Osteocyte (in vitro differentiated cells): ENCODE measurements at regions not wholly inside any gene's neighbourhood (a gene's known extent, or its start where the extent isn't known, plus 50 kb on each side); places are given as distances from the start of the nearest gene placed in this dataset.

Experiments used
- DNase-seq: peaks from one replicate; pipeline ENCODE4 v3.0.0; 2021; ENCODE audit warnings: mixed read lengths; ENCODE audit not compliant: unreplicated experiment; ENCODE audit errors: extremely low spot score
- H3K27ac Mint-ChIP-seq: one replicate; pipeline ENCODE4 v1.8.0; 2021; ENCODE audit warnings: mild to moderate bottlenecking, mixed read lengths; ENCODE audit not compliant: unreplicated experiment
- H3K27me3 Mint-ChIP-seq: one replicate; pipeline ENCODE4 v1.8.0; 2021; ENCODE audit warnings: mixed read lengths; ENCODE audit not compliant: unreplicated experiment
- H3K36me3 Mint-ChIP-seq: one replicate; pipeline ENCODE4 v1.8.0; 2021; ENCODE audit warnings: mixed read lengths; ENCODE audit not compliant: unreplicated experiment
- H3K4me1 Mint-ChIP-seq: one replicate; pipeline ENCODE4 v1.8.0; 2021; ENCODE audit warnings: mixed read lengths; ENCODE audit not compliant: unreplicated experiment
- H3K4me3 Mint-ChIP-seq: one replicate; pipeline ENCODE4 v1.8.0; 2021; ENCODE audit warnings: mild to moderate bottlenecking, moderate library complexity, mixed read lengths; ENCODE audit not compliant: unreplicated experiment
- H3K9me3 Mint-ChIP-seq: one replicate; pipeline ENCODE4 v1.8.0; 2021; ENCODE audit warnings: mixed read lengths; ENCODE audit not compliant: unreplicated experiment
- CTCF ChIP-seq: fragments of 200-600 bp; sonication (generic); IDR thresholded peaks from 2 replicates; pipeline ENCODE4 v1.5.0; 2021; ENCODE audit warnings: antibody characterized with exemption, mild to moderate bottlenecking, moderate library complexity

GRCh38 chr7:116423499-116423898 lies 76.0 kb upstream of the CAV2 start:
- Mint-ChIP-seq H3K4me1 (peaks cover 42% of the 10 kb centered on the region), H3K36me3 (no peaks in the 10 kb centered on the region), H3K9me3 (peaks cover 2% of the 10 kb centered on the region), H3K27me3 (no peaks in the 10 kb centered on the region), H3K4me3 (no peak overlapping the region), H3K27ac (no peak overlapping the region)
- no peak for TF ChIP-seq CTCF
- DNase-seq, result no peak

GRCh38 chr7:116425647-116426209 lies 73.8 kb upstream of the CAV2 start:
- H3K4me1 Mint-ChIP-seq, result peaks cover 43% of the 10 kb centered on the region
- no peaks in the 10 kb centered on the region for H3K36me3 Mint-ChIP-seq
- peak overlapping the region; percentile 78 for H3K27ac Mint-ChIP-seq

GRCh38 chr7:116426428-116427156 lies 72.9 kb upstream of the CAV2 start:
- Mint-ChIP-seq H3K9me3 (peaks cover 3% of the 10 kb centered on the region), H3K27ac (peak overlapping the region; percentile 78), H3K27me3 (no peaks in the 10 kb centered on the region), H3K4me3 (no peak overlapping the region), H3K36me3 (no peaks in the 10 kb centered on the region), H3K4me1 (peaks cover 43% of the 10 kb centered on the region)
- no peak for TF ChIP-seq CTCF
- no peak for DNase-seq

More at GRCh38 chr7:116425647-116426209, 73.8 kb upstream of the CAV2 start:
- no peak for TF ChIP-seq CTCF
- no peak for DNase-seq
- Mint-ChIP-seq H3K4me3 (no peak overlapping the region), H3K9me3 (peaks cover 3% of the 10 kb centered on the region), H3K27me3 (no peaks in the 10 kb centered on the region)

- Mint-ChIP-seq H3K36me3 (no peaks in the 10 kb centered on the region), H3K9me3 (peaks cover 3% of the 10 kb centered on the region), H3K4me3 (no peak overlapping the region), H3K4me1 (peaks cover 50% of the 10 kb centered on the region), H3K27me3 (no peaks in the 10 kb centered on the region), H3K27ac (peak overlapping the region; percentile 18)
- no peak for DNase-seq
- no peak for TF ChIP-seq CTCF
Observed at GRCh38 chr7:116429986-116430619, 69.4 kb upstream of the CAV2 start.

- no peak for DNase-seq
- TF ChIP-seq CTCF, result no peak
- Mint-ChIP-seq H3K9me3 (peaks cover 3% of the 10 kb centered on the region), H3K4me3 (no peak overlapping the region), H3K36me3 (no peaks in the 10 kb centered on the region), H3K27me3 (no peaks in the 10 kb centered on the region), H3K4me1 (peaks cover 46% of the 10 kb centered on the region), H3K27ac (no peak overlapping the region)
Observed at GRCh38 chr7:116431787-116432526, 67.6 kb upstream of the CAV2 start.
